ENCODE measurements at regions not wholly inside any gene's neighbourhood (a gene's known extent, or its start where the extent isn't known, plus 50 kb on each side); places are given as distances from the start of the nearest gene placed in this dataset.

GRCh38 chr1:199064971-199065370, 426.1 kb downstream of the PTPRC start:
- H3K27ac ChIP-seq = no peak overlapping the region
- no peak for TF ChIP-seq CTCF (conservative IDR thresholded peaks at IDR 0.05)

- no peak for TF ChIP-seq CTCF (conservative IDR thresholded peaks at IDR 0.05)
- no peak overlapping the region for H3K27ac ChIP-seq
Measured at GRCh38 chr1:199067483-199067882, 428.6 kb downstream of the PTPRC start.

GRCh38 chr1:199071080-199071479, 432.2 kb downstream of the PTPRC start:
- TF ChIP-seq CTCF (conservative IDR thresholded peaks at IDR 0.05) = no peak
- no peak overlapping the region for H3K27ac ChIP-seq

GRCh38 chr1:199073166-199073565, 434.3 kb downstream of the PTPRC start:
- no peak for TF ChIP-seq CTCF (conservative IDR thresholded peaks at IDR 0.05)
- H3K27ac ChIP-seq = no peak overlapping the region

GRCh38 chr1:199075792-199076191, 437.0 kb downstream of the PTPRC start:
- no peak overlapping the region for H3K27ac ChIP-seq
- TF ChIP-seq CTCF (conservative IDR thresholded peaks at IDR 0.05) = no peak

GRCh38 chr1:199079994-199080393, 441.2 kb downstream of the PTPRC start:
- no peak for TF ChIP-seq CTCF (conservative IDR thresholded peaks at IDR 0.05)

GRCh38 chr1:199081739-199082138, 442.9 kb downstream of the PTPRC start:
- no peak overlapping the region for H3K27ac ChIP-seq
- TF ChIP-seq CTCF (conservative IDR thresholded peaks at IDR 0.05) = no peak

More at GRCh38 chr1:199079994-199080393, 441.2 kb downstream of the PTPRC start:
- no peak overlapping the region for H3K27ac ChIP-seq

All from VCaP (cell line).